Middle frontal gyrus (tissue), 1 donor: ENCODE measurements at regions not wholly inside any gene's neighbourhood (a gene's known extent, or its start where the extent isn't known, plus 50 kb on each side); places are given as distances from the start of the nearest gene placed in this dataset.

Experiments
- DNase-seq: peaks from one replicate; pipeline ENCODE4 v3.0.0-alpha.2; 2015; ENCODE audit warnings: low spot score; ENCODE audit errors: extremely low spot score

- DNase-seq = no peak
Measured at GRCh38 chr1:2865571-2866421, 64.3 kb upstream of the TTC34 start.

GRCh38 chr1:2866422-2867086 is 65.1 kb upstream of the TTC34 start:
- no peak for DNase-seq

GRCh38 chr1:2867087-2867425 is 65.6 kb upstream of the TTC34 start:
- no peak for DNase-seq

DNA sequence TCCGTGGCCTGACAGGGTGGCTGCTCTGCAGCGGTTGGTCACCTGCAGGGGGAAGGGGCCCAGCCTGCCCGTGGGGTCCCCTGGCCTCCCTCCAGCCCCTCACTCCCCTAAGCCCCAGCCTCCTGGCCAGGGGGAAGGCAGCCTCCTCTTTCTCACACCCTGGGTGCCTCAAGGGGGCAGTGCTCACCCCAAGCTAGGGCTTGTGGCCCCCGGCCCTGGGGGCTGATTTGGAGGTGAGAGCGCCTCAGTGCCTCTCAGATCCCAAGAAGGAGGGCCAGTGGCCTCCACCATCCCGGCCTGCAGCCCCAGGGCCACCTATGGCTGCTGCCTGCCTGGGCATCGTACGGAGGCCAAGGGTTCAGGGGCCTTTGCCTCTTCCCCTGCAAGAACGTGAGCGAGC is 66.4 kb upstream of the TTC34 start:
- DNase-seq = no peak

DNA sequence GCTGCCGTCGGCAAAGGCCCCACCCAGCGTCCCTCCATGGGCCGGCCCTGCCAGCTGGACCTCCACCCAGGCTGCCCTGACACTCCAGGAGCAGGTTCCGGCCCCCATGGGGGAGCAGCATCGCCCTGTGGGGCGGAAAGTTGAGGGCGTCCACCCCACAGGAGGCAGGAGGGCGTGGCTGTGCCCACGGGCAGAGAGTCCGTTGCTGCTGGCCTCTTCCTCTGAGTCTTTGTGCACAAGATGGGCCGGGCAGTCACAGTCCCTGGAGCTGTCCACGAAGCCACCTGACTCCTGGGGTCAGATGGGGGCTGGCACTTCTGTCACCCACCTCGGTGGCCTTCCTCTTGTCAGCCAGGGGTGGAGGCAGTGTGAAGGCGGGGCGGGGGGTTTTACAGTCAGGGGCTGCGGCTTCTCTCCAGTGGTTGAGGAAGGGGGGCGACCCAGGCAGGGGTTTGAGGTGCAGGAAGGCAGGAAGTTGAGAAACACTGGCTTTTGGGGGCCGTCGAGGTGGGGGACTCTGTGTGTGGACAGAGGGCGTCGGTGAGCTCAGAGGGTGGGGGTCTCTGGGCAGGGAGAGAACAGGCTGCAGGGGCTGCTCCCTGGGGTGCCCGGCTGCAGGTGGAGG is 67.2 kb upstream of the TTC34 start:
- no peak for DNase-seq

DNA sequence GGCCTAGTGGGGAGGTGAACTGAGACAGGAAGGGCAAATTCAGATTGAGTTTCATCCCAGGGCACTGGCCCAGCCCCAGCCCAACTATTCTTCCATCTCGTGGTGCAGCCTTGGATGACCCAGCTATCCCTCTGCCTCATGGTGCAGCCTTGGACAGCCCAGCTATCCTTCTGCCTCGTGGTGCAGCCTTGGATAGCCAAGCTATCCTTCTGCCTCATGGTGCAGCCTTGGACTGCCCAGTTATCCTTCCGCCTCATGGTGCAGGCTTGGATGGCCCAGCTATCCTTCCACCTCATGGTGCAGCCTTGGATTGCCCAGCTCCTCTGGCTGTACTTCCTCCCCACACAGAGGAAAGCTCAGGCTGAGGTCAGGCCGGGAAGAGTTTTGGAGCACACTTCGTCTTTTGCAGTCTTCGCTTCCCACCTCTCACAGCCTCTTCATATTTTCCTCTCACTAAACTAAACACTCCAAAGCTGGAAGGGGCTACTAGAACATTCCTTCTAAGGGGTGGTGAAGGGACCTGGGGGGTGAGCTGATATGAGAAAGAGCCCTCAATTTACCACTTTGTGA is 69.8 kb upstream of the TTC34 start:
- DNase-seq = no peak

DNA sequence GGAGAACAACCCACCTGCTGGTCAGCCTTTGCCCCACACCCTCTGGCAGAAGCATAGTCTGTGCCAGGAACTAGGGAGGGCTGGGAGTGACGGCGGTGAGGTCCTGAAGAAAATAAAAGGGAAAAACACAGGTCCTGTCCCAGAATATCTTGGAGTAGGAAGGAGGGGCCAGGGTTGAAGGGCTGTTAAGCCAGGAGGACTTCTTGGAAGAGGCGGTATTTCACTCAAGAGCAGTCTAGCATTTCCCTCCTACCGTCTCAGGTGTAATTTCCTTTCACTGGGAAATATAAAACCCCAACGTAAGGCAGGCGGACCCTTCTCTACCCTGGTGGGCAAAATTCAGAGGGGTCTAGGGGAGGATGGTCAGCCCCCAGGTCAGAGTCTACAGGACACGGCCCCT is 72.7 kb upstream of the TTC34 start:
- DNase-seq = no peak

DNA sequence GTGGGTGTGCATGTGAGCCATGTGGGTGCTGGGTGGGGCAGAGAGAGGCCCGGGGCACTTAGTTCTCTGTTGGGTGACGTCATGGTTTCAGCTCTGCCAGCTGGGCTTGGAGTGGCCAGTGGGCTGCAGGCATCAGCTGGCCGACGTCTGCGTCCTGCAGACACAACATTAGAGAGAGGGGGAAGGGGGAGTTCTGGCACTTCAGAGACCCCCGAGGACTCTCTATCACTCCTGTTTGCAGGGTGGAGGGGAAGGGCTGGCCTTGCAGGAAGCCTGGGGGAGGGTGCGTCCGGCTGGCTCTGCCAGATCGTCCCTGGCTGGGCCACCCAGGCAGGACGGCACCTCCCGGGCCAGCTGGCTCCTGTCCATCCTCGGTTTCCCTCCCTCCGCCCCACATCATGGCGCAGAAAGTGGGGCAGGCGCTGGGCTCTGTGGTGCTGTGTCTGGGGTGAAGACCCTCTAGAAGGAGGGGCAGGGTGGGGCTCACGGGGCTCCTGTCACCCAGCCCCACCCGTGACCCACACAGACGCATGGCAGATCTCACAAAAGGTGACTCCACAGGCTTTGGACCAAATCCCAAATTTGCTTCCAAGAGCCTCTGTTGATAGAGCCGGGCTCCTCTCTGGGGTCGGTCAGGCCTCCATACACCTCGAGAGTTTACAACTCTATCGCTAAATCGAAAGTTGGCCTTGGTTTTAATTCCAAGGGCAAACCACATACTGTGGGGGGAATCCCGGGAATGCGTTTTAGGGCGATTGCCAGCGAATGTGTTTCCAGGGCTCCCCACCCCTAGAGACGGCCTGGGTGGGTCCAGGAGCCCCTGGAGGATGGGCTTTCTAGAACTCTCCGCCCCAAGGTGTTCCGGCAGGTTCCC is 73.4 kb upstream of the TTC34 start:
- DNase-seq = no peak

DNA sequence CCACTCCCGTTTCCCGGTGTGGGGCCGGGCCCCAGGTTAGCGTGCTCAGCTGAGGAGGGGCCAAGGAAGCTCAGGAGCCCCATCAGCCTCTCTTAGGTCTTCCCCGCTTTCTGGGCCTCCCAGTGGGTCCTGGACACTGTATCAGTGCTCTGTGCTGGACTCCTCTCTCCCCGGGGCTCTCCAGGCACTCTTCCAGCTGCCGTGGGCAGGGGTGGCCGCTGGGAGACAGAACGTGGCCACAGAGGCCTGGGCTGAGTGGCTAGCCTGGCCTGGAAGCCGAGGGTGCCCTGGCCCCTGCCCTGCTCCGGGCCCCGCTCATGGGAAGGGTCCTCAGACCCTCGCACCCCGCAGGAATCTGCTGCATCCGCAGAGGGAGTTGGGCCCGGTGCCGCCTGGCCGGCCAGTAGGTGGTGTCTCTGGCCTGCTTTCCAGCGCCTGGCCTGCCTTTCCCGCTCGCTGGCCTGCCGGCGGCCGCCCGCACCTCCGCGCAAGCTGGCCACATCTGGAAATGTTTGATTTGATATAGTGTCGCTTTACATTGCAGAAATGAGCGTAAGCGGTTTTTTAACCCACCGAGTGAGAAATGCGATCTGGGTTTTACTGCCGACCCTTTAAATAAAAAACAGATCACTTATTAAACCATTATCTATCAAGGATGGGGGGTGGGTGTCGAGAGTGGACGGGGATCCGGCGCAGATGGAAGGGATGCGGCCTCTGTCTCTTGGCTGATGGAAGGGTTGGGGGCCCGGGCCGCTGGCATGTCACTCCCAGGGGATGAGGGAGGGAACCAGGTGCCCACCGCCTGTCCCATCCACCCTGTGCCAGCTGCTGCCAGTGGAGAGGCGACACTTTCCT is 74.4 kb upstream of the TTC34 start:
- no peak for DNase-seq

GRCh38 chr1:2876846-2877245 is 75.4 kb upstream of the TTC34 start:
- no peak for DNase-seq

- no peak for DNase-seq
Measured at GRCh38 chr1:2877391-2877790, 75.9 kb upstream of the TTC34 start.

GRCh38 chr1:2878591-2878990 is 77.1 kb upstream of the TTC34 start:
- DNase-seq = no peak

DNA sequence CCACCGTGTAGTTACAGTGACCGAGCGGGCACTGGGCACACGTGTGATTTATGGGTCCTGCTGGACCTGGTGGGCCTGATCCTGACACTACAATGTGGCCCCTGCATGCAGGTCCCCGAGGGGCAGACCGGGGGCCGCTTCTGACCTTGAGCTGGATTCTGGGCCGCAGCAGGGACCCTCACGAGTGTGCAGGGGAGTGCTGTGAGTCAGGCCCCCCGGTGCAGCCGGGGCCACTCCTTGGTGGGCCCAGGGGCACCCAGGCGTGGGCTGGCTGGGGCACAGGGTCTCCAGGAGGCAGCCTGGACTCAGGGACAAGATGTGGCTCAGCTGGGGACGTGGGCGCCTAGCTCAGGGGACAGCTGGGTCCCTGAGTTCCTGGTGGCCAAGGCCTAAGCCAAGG is 77.5 kb upstream of the TTC34 start:
- DNase-seq = no peak

DNA sequence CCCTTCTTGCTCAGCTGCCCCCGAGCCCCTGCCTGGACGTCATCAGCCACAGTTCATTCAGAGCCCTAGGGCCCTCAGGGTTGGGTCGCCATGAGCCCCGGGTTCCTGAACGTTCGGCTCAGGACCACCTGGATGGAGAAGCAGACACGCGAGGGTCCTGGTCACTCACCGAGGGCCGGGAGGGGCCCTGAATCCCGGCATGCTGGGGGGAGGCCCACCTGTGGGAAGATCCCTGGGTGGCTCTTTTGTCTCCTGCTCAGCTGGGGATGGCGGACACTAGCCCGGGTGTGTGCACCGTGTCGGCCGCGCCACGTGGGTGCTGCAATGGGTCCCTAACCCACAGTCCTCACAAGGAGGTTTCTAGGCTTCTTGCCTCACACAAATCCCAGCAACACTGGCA is 78.1 kb upstream of the TTC34 start:
- DNase-seq = no peak

DNA sequence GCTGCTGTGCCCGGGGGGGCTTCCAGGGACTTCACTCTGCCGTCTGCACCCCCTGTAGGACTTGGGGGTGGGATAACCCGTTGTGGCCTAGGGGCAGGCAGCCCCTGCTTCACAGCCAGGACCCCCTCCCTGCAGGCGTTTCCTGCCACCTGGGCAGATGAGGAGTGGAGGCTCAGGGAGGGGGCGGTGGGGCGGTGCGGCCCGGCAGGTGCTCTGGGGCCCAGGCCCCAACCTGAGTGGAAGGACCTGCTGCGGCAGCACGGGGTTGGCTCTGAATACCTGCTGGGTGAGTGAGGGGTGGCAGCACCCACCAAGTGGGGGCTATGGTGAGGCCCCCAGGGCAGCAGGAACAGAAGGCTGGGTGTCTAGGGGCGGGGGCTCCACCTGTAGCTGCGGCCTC is 78.6 kb upstream of the TTC34 start:
- DNase-seq = no peak

DNA sequence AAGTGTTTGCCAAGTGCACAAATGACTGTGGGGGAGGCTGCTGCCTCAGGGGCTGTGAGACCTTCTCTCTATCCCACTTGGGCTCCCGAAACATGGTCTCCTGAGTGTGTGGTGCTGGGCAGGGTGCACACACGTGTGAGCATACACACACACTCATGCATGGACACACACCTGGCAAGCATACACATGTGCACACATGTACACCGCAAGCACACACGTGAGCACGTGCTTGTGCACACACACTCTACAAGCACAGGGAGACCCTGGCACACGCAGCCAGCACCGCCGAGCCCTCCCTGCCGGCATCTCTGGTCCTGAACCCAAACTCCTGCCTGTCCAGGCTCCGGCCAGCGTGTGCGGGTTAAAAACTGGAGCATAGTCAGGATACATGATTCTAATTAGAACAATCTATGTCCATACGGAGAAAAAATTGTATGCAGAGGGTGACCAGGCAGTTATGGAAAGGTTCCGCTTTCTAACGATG is 79.4 kb upstream of the TTC34 start:
- DNase-seq = no peak

GRCh38 chr1:2881556-2881955 is 80.1 kb upstream of the TTC34 start:
- no peak for DNase-seq

GRCh38 chr1:2882966-2883696 is 81.6 kb upstream of the TTC34 start:
- DNase-seq = no peak

GRCh38 chr1:2885001-2885400 is 83.5 kb upstream of the TTC34 start:
- DNase-seq = no peak

- DNase-seq = no peak
Measured at GRCh38 chr1:2886631-2887030, 85.1 kb upstream of the TTC34 start.
